ENCODE measurements at regions not wholly inside any gene's neighbourhood (a gene's known extent, or its start where the extent isn't known, plus 50 kb on each side); places are given as distances from the start of the nearest gene placed in this dataset.

GRCh38 chr1:114342376-114342775 lies 168.6 kb downstream of the TRIM33 start:
- DNase-seq (ENCODE audit: insufficient read length, low spot score): no peak
- FAIRE-seq: no peak

- DNase-seq (ENCODE audit: insufficient read length, low spot score) (no peak), FAIRE-seq (no peak)
These were observed 169.1 kb downstream of the TRIM33 start for GRCh38 chr1:114341856-114342255.

GRCh38 chr1:114341299-114341698 lies 169.7 kb downstream of the TRIM33 start:
- no peak for FAIRE-seq
- DNase-seq (ENCODE audit: insufficient read length, low spot score): no peak

- FAIRE-seq: no peak
These were observed 170.1 kb downstream of the TRIM33 start for GRCh38 chr1:114340892-114341291.

GRCh38 chr1:114339379-114339778 lies 171.6 kb downstream of the TRIM33 start:
- DNase-seq (ENCODE audit: insufficient read length, low spot score) (no peak), FAIRE-seq (no peak)

More at GRCh38 chr1:114340892-114341291, 170.1 kb downstream of the TRIM33 start:
- no peak for DNase-seq (ENCODE audit: insufficient read length, low spot score)

- FAIRE-seq (no peak), DNase-seq (ENCODE audit: insufficient read length, low spot score) (no peak)
These were observed 172.7 kb downstream of the TRIM33 start for GRCh38 chr1:114338191-114338890.

GRCh38 chr1:114337417-114337816 lies 173.6 kb downstream of the TRIM33 start:
- DNase-seq (ENCODE audit: insufficient read length, low spot score) (no peak), FAIRE-seq (no peak)

- FAIRE-seq (no peak), DNase-seq (ENCODE audit: insufficient read length, low spot score) (no peak)
These were observed 174.6 kb downstream of the TRIM33 start for GRCh38 chr1:114336360-114336759.

GRCh38 chr1:114335273-114335672 lies 175.7 kb downstream of the TRIM33 start:
- FAIRE-seq (no peak), DNase-seq (ENCODE audit: insufficient read length, low spot score) (no peak)

GRCh38 chr1:114334297-114334696 lies 176.7 kb downstream of the TRIM33 start:
- FAIRE-seq: no peak
- no peak for DNase-seq (ENCODE audit: insufficient read length, low spot score)

- DNase-seq (ENCODE audit: insufficient read length, low spot score): no peak
- FAIRE-seq: no peak
These were observed 177.3 kb downstream of the TRIM33 start for GRCh38 chr1:114333690-114334089.

GRCh38 chr1:114331936-114332335 lies 178.3 kb upstream of the SYT6 start:
- no peak for DNase-seq (ENCODE audit: insufficient read length, low spot score)
- FAIRE-seq: no peak

- no peak for DNase-seq (ENCODE audit: insufficient read length, low spot score)
- FAIRE-seq: no peak
These were observed 176.8 kb upstream of the SYT6 start for GRCh38 chr1:114330451-114330983.

- DNase-seq (ENCODE audit: insufficient read length, low spot score) (no peak), FAIRE-seq (no peak)
These were observed 174.8 kb upstream of the SYT6 start for GRCh38 chr1:114328361-114328904.

- FAIRE-seq (no peak), DNase-seq (ENCODE audit: insufficient read length, low spot score) (no peak)
These were observed 170.9 kb upstream of the SYT6 start for GRCh38 chr1:114324662-114324965.

- FAIRE-seq (no peak), DNase-seq (ENCODE audit: insufficient read length, low spot score) (no peak)
These were observed 170.4 kb upstream of the SYT6 start for GRCh38 chr1:114323959-114324661.

- DNase-seq (ENCODE audit: insufficient read length, low spot score) (no peak), FAIRE-seq (no peak)
These were observed 169.1 kb upstream of the SYT6 start for GRCh38 chr1:114322734-114323133.

GRCh38 chr1:114322207-114322606 lies 168.5 kb upstream of the SYT6 start:
- no peak for FAIRE-seq
- no peak for DNase-seq (ENCODE audit: insufficient read length, low spot score)

- FAIRE-seq (no peak), DNase-seq (ENCODE audit: insufficient read length, low spot score) (no peak)
These were observed 166.9 kb upstream of the SYT6 start for GRCh38 chr1:114320586-114320985.

GRCh38 chr1:114319418-114319817 lies 165.7 kb upstream of the SYT6 start:
- FAIRE-seq (no peak), DNase-seq (ENCODE audit: insufficient read length, low spot score) (no peak)

- DNase-seq (ENCODE audit: insufficient read length, low spot score) (no peak), FAIRE-seq (no peak)
These were observed 165.3 kb upstream of the SYT6 start for GRCh38 chr1:114318961-114319360.

GRCh38 chr1:114316204-114316603 lies 162.5 kb upstream of the SYT6 start:
- DNase-seq (ENCODE audit: insufficient read length, low spot score): no peak
- no peak for FAIRE-seq

All from GM19239 (cell line).